Fibroblast of mammary gland (primary cell): ENCODE measurements at regions not wholly inside any gene's neighbourhood (a gene's known extent, or its start where the extent isn't known, plus 50 kb on each side); places are given as distances from the start of the nearest gene placed in this dataset.

Experiments
- DNase-seq: peaks from one replicate; pipeline ENCODE4 v3.0.0-alpha.2; 2010; ENCODE audit warnings: low read depth
- H3K4me3 ChIP-seq: 2 replicates; pipeline ENCODE4 v1.5.1; 2011; ENCODE audit warnings: low read depth, mild to moderate bottlenecking, low read length, moderate library complexity; ENCODE audit not compliant: control insufficient read depth
- CTCF ChIP-seq: conservative IDR thresholded peaks from 2 replicates; pipeline ENCODE4 v1.5.1; 2011; ENCODE audit warnings: low read depth, low read length, inconsistent platforms; ENCODE audit not compliant: control insufficient read depth, insufficient read depth

- DNase-seq, result no peak
- no peak for TF ChIP-seq CTCF
- no peak overlapping the region for H3K4me3 ChIP-seq
Measured at GRCh38 chr5:136924490-136924889, 559.1 kb upstream of the TRPC7 start.

- H3K4me3 ChIP-seq, result no peak overlapping the region
- no peak for DNase-seq
- TF ChIP-seq CTCF, result no peak
Measured at GRCh38 chr5:136910625-136911024, 545.3 kb upstream of the TRPC7 start.

- DNase-seq, result no peak
- no peak for TF ChIP-seq CTCF
Measured at GRCh38 chr5:136909906-136910305, 544.6 kb upstream of the TRPC7 start.

GRCh38 chr5:136907371-136907770, 542.0 kb upstream of the TRPC7 start:
- no peak overlapping the region for H3K4me3 ChIP-seq
- TF ChIP-seq CTCF, result no peak
- DNase-seq, result no peak

More at GRCh38 chr5:136909906-136910305, 544.6 kb upstream of the TRPC7 start:
- no peak overlapping the region for H3K4me3 ChIP-seq

- no peak overlapping the region for H3K4me3 ChIP-seq
- no peak for DNase-seq
- TF ChIP-seq CTCF, result no peak
Measured at GRCh38 chr5:136906545-136906944, 541.2 kb upstream of the TRPC7 start.

- DNase-seq, result no peak
- no peak overlapping the region for H3K4me3 ChIP-seq
- TF ChIP-seq CTCF, result no peak
Measured at GRCh38 chr5:136905571-136905970, 540.2 kb upstream of the TRPC7 start.

GRCh38 chr5:136894070-136894469, 528.7 kb upstream of the TRPC7 start:
- no peak overlapping the region for H3K4me3 ChIP-seq
- TF ChIP-seq CTCF, result no peak

More at GRCh38 chr5:136894070-136894469, 528.7 kb upstream of the TRPC7 start:
- DNase-seq, result no peak
